ENCODE measurements at regions not wholly inside any gene's neighbourhood (a gene's known extent, or its start where the extent isn't known, plus 50 kb on each side); places are given as distances from the start of the nearest gene placed in this dataset.
"Not testable (repeated sequence)": the region's sequence is repeated elsewhere in the genome, so short reads cannot be mapped to it uniquely, and the experiment has no call there.

GRCh38 chr6:85186546-85187175, 263.2 kb upstream of the NT5E start:
- DNase-seq: no peak

GRCh38 chr6:85185977-85186376, 263.9 kb upstream of the NT5E start:
- no peak for DNase-seq

GRCh38 chr6:85183841-85184240, 266.0 kb upstream of the NT5E start:
- no peak for DNase-seq

- no peak for DNase-seq
Observed at GRCh38 chr6:85172705-85173104, 277.2 kb upstream of the NT5E start.

GRCh38 chr6:85172161-85172560, 277.7 kb upstream of the NT5E start:
- DNase-seq: no peak

GRCh38 chr6:85169189-85169588, 280.7 kb upstream of the NT5E start:
- DNase-seq: no peak

- no peak for DNase-seq
Observed at GRCh38 chr6:85168146-85168545, 281.7 kb upstream of the NT5E start.

GRCh38 chr6:85166114-85166741, 283.7 kb upstream of the NT5E start:
- DNase-seq: no peak

GRCh38 chr6:85163156-85164080, 286.5 kb upstream of the NT5E start:
- no peak for DNase-seq

GRCh38 chr6:85157311-85157710, 292.6 kb upstream of the NT5E start:
- no peak for DNase-seq

- DNase-seq: no peak
Observed at GRCh38 chr6:85143676-85144075, 306.2 kb upstream of the NT5E start.

- DNase-seq: no peak
Observed at GRCh38 chr6:85137865-85138264, 312.0 kb upstream of the NT5E start.

- DNase-seq: no peak
Observed at GRCh38 chr6:85136310-85136709, 313.6 kb upstream of the NT5E start.

GRCh38 chr6:85135376-85136094, 314.3 kb upstream of the NT5E start:
- DNase-seq: no peak

- DNase-seq: no peak
Observed at GRCh38 chr6:85134172-85134571, 315.7 kb upstream of the NT5E start.

- no peak for DNase-seq
Observed at GRCh38 chr6:85132091-85132490, 317.8 kb upstream of the NT5E start.

GRCh38 chr6:85130743-85131142, 319.1 kb upstream of the NT5E start:
- DNase-seq: no peak

GRCh38 chr6:85129881-85130280, 320.0 kb upstream of the NT5E start:
- DNase-seq: no peak

- no peak for DNase-seq
Observed at GRCh38 chr6:85128781-85129180, 321.1 kb upstream of the NT5E start.

GRCh38 chr6:85128256-85128655, 321.6 kb upstream of the NT5E start:
- not testable (repeated sequence) for DNase-seq

- DNase-seq: no peak
Observed at GRCh38 chr6:85127696-85128243, 322.1 kb upstream of the NT5E start.

GRCh38 chr6:85127168-85127498, 322.8 kb upstream of the NT5E start:
- DNase-seq: no peak

Measured in NCI-H1105 treated with DMSO at 0.1 percent for 48 hours (cell line).